Testis (tissue), 2 donors: ENCODE measurements at regions not wholly inside any gene's neighbourhood (a gene's known extent, or its start where the extent isn't known, plus 50 kb on each side); places are given as distances from the start of the nearest gene placed in this dataset.

Source experiments
- POLR2A ChIP-seq: fragments of 450-650 bp; IDR thresholded peaks from one replicate; pipeline ENCODE4 v1.6.1; 2017; ENCODE audit warnings: antibody characterized with exemption, mild to moderate bottlenecking, moderate library complexity
- TF ChIP-seq, protein P1 (sequence below), 3 experiments: fragments of 450-650 bp in 2 of 3; fragments of 200-600 bp in 1 of 3; sonication (generic) in 1 of 3; IDR thresholded peaks; one replicate each; pipeline ENCODE4 v1.5.1; 2016 to 2019; ENCODE audit warnings: antibody characterized with exemption in 3 of 3, mild to moderate bottlenecking in 2 of 3, moderate library complexity in 1 of 3

DNA sequence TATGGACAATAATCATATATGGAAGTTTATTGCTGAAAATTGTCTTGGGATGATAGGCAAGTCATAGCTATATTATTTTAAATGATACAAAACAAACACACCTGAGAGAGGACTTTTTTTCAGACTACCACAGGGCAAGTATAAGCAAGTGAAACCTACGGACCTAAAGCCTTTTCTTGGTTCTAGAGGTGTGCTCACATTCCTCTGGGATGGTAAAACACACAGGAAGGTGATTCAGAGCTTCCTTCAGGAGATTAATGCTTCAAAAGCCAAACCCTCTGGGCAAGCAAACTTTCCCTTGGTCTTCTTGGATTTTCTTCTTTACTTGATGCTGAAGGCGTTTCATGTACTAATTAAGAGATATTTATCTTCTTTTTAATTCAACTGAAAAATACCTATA is 60.1 kb upstream of the ACSL4 start:
- TF ChIP-seq, protein P1, sequence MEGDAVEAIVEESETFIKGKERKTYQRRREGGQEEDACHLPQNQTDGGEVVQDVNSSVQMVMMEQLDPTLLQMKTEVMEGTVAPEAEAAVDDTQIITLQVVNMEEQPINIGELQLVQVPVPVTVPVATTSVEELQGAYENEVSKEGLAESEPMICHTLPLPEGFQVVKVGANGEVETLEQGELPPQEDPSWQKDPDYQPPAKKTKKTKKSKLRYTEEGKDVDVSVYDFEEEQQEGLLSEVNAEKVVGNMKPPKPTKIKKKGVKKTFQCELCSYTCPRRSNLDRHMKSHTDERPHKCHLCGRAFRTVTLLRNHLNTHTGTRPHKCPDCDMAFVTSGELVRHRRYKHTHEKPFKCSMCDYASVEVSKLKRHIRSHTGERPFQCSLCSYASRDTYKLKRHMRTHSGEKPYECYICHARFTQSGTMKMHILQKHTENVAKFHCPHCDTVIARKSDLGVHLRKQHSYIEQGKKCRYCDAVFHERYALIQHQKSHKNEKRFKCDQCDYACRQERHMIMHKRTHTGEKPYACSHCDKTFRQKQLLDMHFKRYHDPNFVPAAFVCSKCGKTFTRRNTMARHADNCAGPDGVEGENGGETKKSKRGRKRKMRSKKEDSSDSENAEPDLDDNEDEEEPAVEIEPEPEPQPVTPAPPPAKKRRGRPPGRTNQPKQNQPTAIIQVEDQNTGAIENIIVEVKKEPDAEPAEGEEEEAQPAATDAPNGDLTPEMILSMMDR (IDR thresholded peaks at IDR 0.05): no peak
- no peak for TF ChIP-seq POLR2A
